DND-41 (cell line): ENCODE measurements at regions not wholly inside any gene's neighbourhood (a gene's known extent, or its start where the extent isn't known, plus 50 kb on each side); places are given as distances from the start of the nearest gene placed in this dataset.

ENCODE experiments used
- ATAC-seq: fragments of 200-7000 bp; cut with Tn5 transposase; 3 replicates; pipeline ENCODE4 v1.9.1; 2021; ENCODE audit warnings: low read depth; ENCODE audit not compliant: insufficient read depth
- DNase-seq: peaks from one replicate; pipeline ENCODE4 v3.0.0-alpha.2; 2020
- H2AFZ ChIP-seq: 2 replicates; pipeline ENCODE4 v1.6.0; 2012; ENCODE audit warnings: low read depth, low read length
- H3K27ac ChIP-seq: 2 replicates; pipeline ENCODE4 v1.5.1; 2012; ENCODE audit warnings: low read length, inconsistent platforms
- H3K27me3 ChIP-seq: fragments of 200-600 bp; sonication (generic); 2 replicates; pipeline ENCODE4 v1.6.0; 2012; ENCODE audit warnings: low read length, mild to moderate bottlenecking, inconsistent platforms; ENCODE audit not compliant: insufficient read depth, poor library complexity
- H3K36me3 ChIP-seq: 2 replicates; pipeline ENCODE4 v1.5.1; 2012; ENCODE audit warnings: low read length, inconsistent platforms; ENCODE audit not compliant: insufficient read depth
- H3K4me1 ChIP-seq: 2 replicates; pipeline ENCODE4 v1.5.1; 2012; ENCODE audit warnings: mild to moderate bottlenecking, low read length; ENCODE audit not compliant: insufficient read depth
- H3K4me2 ChIP-seq: 2 replicates; pipeline ENCODE4 v1.6.0; 2012; ENCODE audit warnings: mild to moderate bottlenecking, moderate library complexity, low read length, inconsistent platforms; ENCODE audit not compliant: insufficient read depth
- H3K4me3 ChIP-seq, 2 experiments: fragments of 200-600 bp in 1 of 2; shearing (Covaris generic) in 1 of 2; 2 replicates each; pipeline ENCODE4 v1.5.1; 2012 to 2016; ENCODE audit warnings: inconsistent platforms in 2 of 2, low read length in 2 of 2, mild to moderate bottlenecking in 2 of 2, low read depth in 1 of 2, moderate library complexity in 1 of 2
- H3K79me2 ChIP-seq: 2 replicates; pipeline ENCODE4 v1.6.0; 2012; ENCODE audit warnings: low read length, inconsistent platforms; ENCODE audit not compliant: insufficient read depth
- H3K9ac ChIP-seq: 2 replicates; pipeline ENCODE4 v1.6.0; 2012; ENCODE audit warnings: low read depth, mild to moderate bottlenecking, inconsistent platforms, low read length, moderate library complexity
- H3K9me3 ChIP-seq: 2 replicates; pipeline ENCODE4 v1.5.1; 2012; ENCODE audit warnings: low read length, moderate library complexity, mild to moderate bottlenecking, inconsistent platforms; ENCODE audit not compliant: insufficient read depth, severe bottlenecking
- H4K20me1 ChIP-seq: 2 replicates; pipeline ENCODE4 v1.6.0; 2012; ENCODE audit warnings: low read length; ENCODE audit not compliant: insufficient read depth
- CTCF ChIP-seq: IDR thresholded peaks from 2 replicates; pipeline ENCODE4 v1.5.1; 2012; ENCODE audit warnings: borderline replicate concordance, low read length, moderate library complexity, mild to moderate bottlenecking; ENCODE audit not compliant: poor library complexity, severe bottlenecking; ENCODE audit errors: extremely low read depth
- EZH2 ChIP-seq: IDR thresholded peaks from 3 replicates; pipeline ENCODE4 v1.6.1; 2012; ENCODE audit warnings: borderline replicate concordance, low read depth, mild to moderate bottlenecking, moderate library complexity, low read length, inconsistent platforms; ENCODE audit not compliant: severe bottlenecking

DNA sequence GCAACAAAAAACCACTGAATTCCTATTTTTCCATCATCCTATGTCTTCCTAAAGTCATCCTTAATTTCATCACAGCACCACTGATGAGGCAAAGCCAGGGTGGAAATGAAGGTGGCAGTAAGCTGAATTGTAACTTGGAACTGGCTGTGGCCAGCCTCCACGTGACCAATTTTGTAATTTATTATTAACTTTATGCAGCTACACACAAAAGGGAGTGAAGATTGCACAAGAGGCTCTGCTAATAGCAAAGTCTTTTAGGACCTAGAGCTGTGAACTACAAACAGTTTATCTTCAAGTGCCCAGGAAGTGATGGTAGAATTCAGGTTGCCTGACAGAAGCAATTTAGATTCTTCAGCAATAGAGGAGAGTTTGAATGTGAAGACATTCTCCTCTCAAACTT is 176.4 kb downstream of the CCDC71L start:
- Histone ChIP-seq H3K4me1 (no peaks in the 10 kb centered on the region), H3K36me3 (no peaks in the 10 kb centered on the region), H3K4me2 (no peak overlapping the region), H3K9me3 (no peaks in the 10 kb centered on the region), H3K27ac (no peak overlapping the region), H3K79me2 (no peaks in the 10 kb centered on the region), H2AFZ (no peak overlapping the region), H4K20me1 (no peaks in the 10 kb centered on the region), H3K27me3 (peaks cover 16% of the 10 kb centered on the region), H3K4me3 (no peak overlapping the region), H3K9ac (no peak overlapping the region)
- ATAC-seq: no peak
- no peak for DNase-seq
- no peak for TF ChIP-seq EZH2
- TF ChIP-seq CTCF: no peak

DNA sequence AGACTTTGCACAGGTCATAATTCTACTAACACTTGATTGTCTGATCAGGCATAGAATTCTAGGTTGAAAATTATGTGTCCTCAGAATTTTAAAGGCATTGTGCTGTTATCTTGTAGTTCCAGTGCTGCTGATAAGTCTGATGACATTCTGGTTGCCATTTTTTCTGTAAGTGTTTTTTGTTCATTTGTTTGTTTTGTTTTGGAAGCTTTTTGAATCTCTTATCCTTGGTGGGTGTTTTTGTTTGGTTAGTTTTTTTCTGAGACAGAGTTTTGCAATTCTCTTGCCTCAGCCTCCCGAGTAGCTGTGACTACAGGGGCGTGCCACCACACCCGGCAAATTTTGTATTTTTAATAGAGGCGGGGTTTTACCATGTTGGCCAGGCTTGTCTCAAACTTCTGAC is 178.9 kb downstream of the CCDC71L start:
- ATAC-seq (no peak), DNase-seq (no peak)
- H3K36me3 ChIP-seq: no peaks in the 10 kb centered on the region
- no peak overlapping the region for H2AFZ ChIP-seq
- peaks cover 13% of the 10 kb centered on the region for H3K27me3 ChIP-seq
- no peaks in the 10 kb centered on the region for H3K79me2 ChIP-seq
- H3K27ac ChIP-seq: no peak overlapping the region
- no peaks in the 10 kb centered on the region for H4K20me1 ChIP-seq
- H3K4me3 ChIP-seq: no peak overlapping the region
- H3K9ac ChIP-seq: no peak overlapping the region
- no peaks in the 10 kb centered on the region for H3K4me1 ChIP-seq
- H3K9me3 ChIP-seq: no peaks in the 10 kb centered on the region
- H3K4me2 ChIP-seq: no peak overlapping the region
- TF ChIP-seq CTCF (no peak), EZH2 (no peak)

- Histone ChIP-seq H2AFZ (no peak overlapping the region), H3K27me3 (peaks cover 9% of the 10 kb centered on the region), H3K4me3 (no peak overlapping the region), H3K27ac (no peak overlapping the region), H3K9ac (no peak overlapping the region), H3K4me1 (no peaks in the 10 kb centered on the region), H3K4me2 (no peak overlapping the region), H3K79me2 (no peaks in the 10 kb centered on the region), H3K36me3 (no peaks in the 10 kb centered on the region), H4K20me1 (no peaks in the 10 kb centered on the region), H3K9me3 (no peaks in the 10 kb centered on the region)
- no peak for DNase-seq
- TF ChIP-seq EZH2 (no peak), CTCF (no peak)
- no peak for ATAC-seq
These were observed 180.3 kb downstream of the CCDC71L start for GRCh38 chr7:106480616-106481031.

- Histone ChIP-seq H3K9ac (no peak overlapping the region), H3K36me3 (no peaks in the 10 kb centered on the region), H4K20me1 (no peaks in the 10 kb centered on the region), H3K79me2 (no peaks in the 10 kb centered on the region), H3K4me1 (no peaks in the 10 kb centered on the region), H3K4me2 (no peak overlapping the region), H3K27ac (no peak overlapping the region), H3K4me3 (no peak overlapping the region), H3K27me3 (peaks cover 9% of the 10 kb centered on the region), H2AFZ (no peak overlapping the region), H3K9me3 (no peaks in the 10 kb centered on the region)
- DNase-seq (no peak), ATAC-seq (no peak)
- TF ChIP-seq CTCF: no peak
These were observed 180.8 kb downstream of the CCDC71L start for GRCh38 chr7:106480161-106480579.
